ENCODE measurements at regions not wholly inside any gene's neighbourhood (a gene's known extent, or its start where the extent isn't known, plus 50 kb on each side); places are given as distances from the start of the nearest gene placed in this dataset.

GRCh38 chr20:9963029-9963428, 71.8 kb upstream of the ANKEF1 start:
- WGBS, 2 donors = 65 to 68% methylated on average over 4 of the region's 4 CpGs
- no peaks in the 10 kb centered on the region for H3K9me3 ChIP-seq
- DNase-seq (no peak), ATAC-seq (no peak)
- H3K4me1 ChIP-seq = no peaks in the 10 kb centered on the region
- no peak overlapping the region for H3K4me3 ChIP-seq
- H3K36me3 ChIP-seq = no peaks in the 10 kb centered on the region
- H3K27me3 ChIP-seq = peaks cover 0 to 33% (median under 1%) of the 10 kb centered on the region in 7 donors
- no peak overlapping the region for H3K27ac ChIP-seq
- intact Hi-C loops (cut with DNase I) = no loop called here
- TF ChIP-seq CTCF (IDR thresholded peaks at IDR 0.05) = no peak

GRCh38 chr20:9958693-9959092, 76.1 kb upstream of the ANKEF1 start:
- no peaks in the 10 kb centered on the region for H3K9me3 ChIP-seq
- no peaks in the 10 kb centered on the region for H3K4me1 ChIP-seq
- no peak for TF ChIP-seq CTCF (IDR thresholded peaks at IDR 0.05)
- H3K36me3 ChIP-seq = no peaks in the 10 kb centered on the region
- no peak for DNase-seq
- H3K27ac ChIP-seq = no peak overlapping the region
- intact Hi-C loops (cut with DNase I) = no loop called here
- H3K4me3 ChIP-seq = no peak overlapping the region
- H3K27me3 ChIP-seq = peaks cover 0 to 12% (median 0%) of the 10 kb centered on the region in 7 donors
- no peak for ATAC-seq

- DNase-seq (no peak), ATAC-seq (no peak)
- H3K27ac ChIP-seq = no peak overlapping the region
- intact Hi-C loops (cut with DNase I) = no loop called here
- peaks cover 0 to 6% (median 0%) of the 10 kb centered on the region in 7 donors for H3K27me3 ChIP-seq
- H3K9me3 ChIP-seq = no peaks in the 10 kb centered on the region
- 70 to 77% methylated on average over 3 of the region's 3 CpGs for WGBS, 2 donors
- no peak overlapping the region for H3K4me3 ChIP-seq
- no peak for TF ChIP-seq CTCF (IDR thresholded peaks at IDR 0.05)
- H3K36me3 ChIP-seq = no peaks in the 10 kb centered on the region
- no peaks in the 10 kb centered on the region for H3K4me1 ChIP-seq
Observed at GRCh38 chr20:9955646-9956045, 79.1 kb upstream of the ANKEF1 start.

GRCh38 chr20:9949563-9949962, 85.2 kb upstream of the ANKEF1 start:
- Histone ChIP-seq H3K9me3 (no peaks in the 10 kb centered on the region), H3K4me3 (no peak overlapping the region), H3K27me3 (no peaks in the 10 kb centered on the region), H3K36me3 (no peaks in the 10 kb centered on the region), H3K4me1 (no peaks in the 10 kb centered on the region), H3K27ac (no peak overlapping the region)
- 7 to 8% methylated on average over 1 of the region's 1 CpG for WGBS, 2 donors
- no peak for TF ChIP-seq CTCF (IDR thresholded peaks at IDR 0.05)
- DNase-seq = no peak
- intact Hi-C loops (cut with DNase I) = no loop called here
- no peak for ATAC-seq

- no peaks in the 10 kb centered on the region for H3K4me1 ChIP-seq
- ATAC-seq (no peak), DNase-seq (no peak)
- no peaks in the 10 kb centered on the region for H3K36me3 ChIP-seq
- no peaks in the 10 kb centered on the region for H3K27me3 ChIP-seq
- peaks cover 0 to 4% (median 0%) of the 10 kb centered on the region in 11 donors for H3K9me3 ChIP-seq
- intact Hi-C loops (cut with DNase I) = no loop called here
- WGBS, 2 donors = 33 to 52% methylated on average over 1 of the region's 1 CpG
- no peak overlapping the region for H3K4me3 ChIP-seq
- TF ChIP-seq CTCF (IDR thresholded peaks at IDR 0.05) = no peak
- H3K27ac ChIP-seq = no peak overlapping the region
Observed at GRCh38 chr20:9945408-9945807, 89.4 kb upstream of the ANKEF1 start.
